ENCODE measurements at regions not wholly inside any gene's neighbourhood (a gene's known extent, or its start where the extent isn't known, plus 50 kb on each side); places are given as distances from the start of the nearest gene placed in this dataset.

DNA sequence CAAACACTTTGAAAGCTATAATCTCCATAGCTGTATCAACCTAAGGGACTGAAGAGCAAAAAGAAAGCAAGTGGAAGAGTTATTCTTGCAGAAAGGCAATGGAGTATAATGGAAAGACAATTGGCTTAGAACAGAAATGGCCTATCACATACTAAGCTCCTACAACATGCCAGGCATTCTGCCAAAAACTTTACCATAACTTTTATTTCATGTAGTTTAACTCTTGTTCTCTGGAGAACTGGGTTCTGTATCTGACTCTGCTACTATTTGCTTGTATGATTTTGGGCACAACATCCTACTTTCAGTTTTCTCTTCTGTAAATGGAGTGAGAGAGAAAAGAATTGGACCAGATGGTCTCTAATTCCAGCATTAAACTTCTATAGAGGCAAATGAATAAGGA lies 449.1 kb downstream of the GPATCH2 start:
- no peak for ATAC-seq (ENCODE audit: low read depth)
- Histone ChIP-seq H4K20me1 (ENCODE audit: insufficient read depth, low read length) (no peaks in the 10 kb centered on the region), H3K56ac (ENCODE audit: extremely low read depth, insufficient read depth, low read length) (no peak overlapping the region), H3K18ac (ENCODE audit: low read depth, low read length) (no peak overlapping the region), H4K8ac (ENCODE audit: low read depth in 2 of 2, low read length in 2 of 2) (no peak overlapping the region), H3K9me3 (ENCODE audit: control insufficient read depth, insufficient read depth, low read length) (no peaks in the 10 kb centered on the region), H2AK9ac (replicated peaks; ENCODE audit: low read depth, low read length, poor library complexity) (no peak overlapping the region), H2BK15ac (ENCODE audit: low read depth, low read length) (no peak overlapping the region), H3K14ac (replicated peaks; ENCODE audit: low read depth, low read length) (no peak overlapping the region), H2BK20ac (ENCODE audit: low read depth, low read length) (no peak overlapping the region), H2BK120ac (ENCODE audit: low read depth, low read length) (no peak overlapping the region), H2AFZ (replicated peaks; ENCODE audit: low read length, poor library complexity) (no peak overlapping the region), H4K5ac (ENCODE audit: low read depth, low read length) (no peak overlapping the region), H2AK5ac (ENCODE audit: low read depth, low read length) (no peak overlapping the region), H3K27ac (ENCODE audit: insufficient read depth, low read length) (no peak overlapping the region), H3K79me1 (ENCODE audit: low read depth in 1 of 2, low read length in 2 of 2) (no peaks in the 10 kb centered on the region), H3K4me3 (ENCODE audit: insufficient read depth, low read depth, low read length) (no peak overlapping the region), H3K9me1 (ENCODE audit: insufficient read depth, low read length) (no peaks in the 10 kb centered on the region), H3K4me2 (ENCODE audit: low read depth, low read length) (no peak overlapping the region), H3K4ac (ENCODE audit: low read depth, low read length) (no peak overlapping the region), H3K36me3 (ENCODE audit: control insufficient read depth, insufficient read depth, low read length) (no peaks in the 10 kb centered on the region), H3K27me3 (ENCODE audit: control insufficient read depth, insufficient read depth, low read length) (no peaks in the 10 kb centered on the region), H3K9ac (ENCODE audit: low read depth, low read length) (no peak overlapping the region), H3K4me1 (ENCODE audit: control insufficient read depth, insufficient read depth, low read length) (no peaks in the 10 kb centered on the region), H3K23ac (ENCODE audit: low read depth, low read length) (no peak overlapping the region), H2BK5ac (ENCODE audit: low read depth, low read length, poor library complexity, severe bottlenecking) (no peak overlapping the region), H4K91ac (ENCODE audit: insufficient read depth, low read depth, low read length) (no peak overlapping the region)
- CTCF ChIA-PET = no interaction called here
- TF ChIP-seq CHD1 (IDR thresholded peaks at IDR 0.05; ENCODE audit: low read depth, low read length) (no peak), RFX5 (IDR thresholded peaks at IDR 0.05; ENCODE audit: low read depth, low read length) (no peak), SMC3 (IDR thresholded peaks at IDR 0.05; ENCODE audit: low read depth, low read length) (no peak), FOS (IDR thresholded peaks at IDR 0.05; ENCODE audit: low read depth, low read length) (no peak), CEBPB (IDR thresholded peaks at IDR 0.05; ENCODE audit: low read depth, low read length) (no peak), MAFK (IDR thresholded peaks at IDR 0.05; ENCODE audit: low read depth, low read length) (no peak)
- DNase-seq = no peak
- intact Hi-C loops (cut with micrococcal nuclease) = no loop called here
- in situ Hi-C loops (cut with MboI; ENCODE audit: low sequenced_read_pairs) = no loop called here
- dilution Hi-C loops (cut with HindIII; ENCODE audit: low sequenced_read_pairs, unreplicated experiment) = no loop called here
- BruUV-seq (replicated peaks) = no TSS peak
- POLR2A ChIA-PET (ENCODE audit: unreplicated experiment) = no interaction called here

Data from IMR-90 (cell line).